Renal cortex interstitium (tissue), 11 donors: ENCODE measurements at regions not wholly inside any gene's neighbourhood (a gene's known extent, or its start where the extent isn't known, plus 50 kb on each side); places are given as distances from the start of the nearest gene placed in this dataset.
"Not testable (repeated sequence)": the region's sequence is repeated elsewhere in the genome, so short reads cannot be mapped to it uniquely, and the experiment has no call there.

ENCODE experiments used
- DNase-seq, 11 donors: peaks; one replicate each; pipeline ENCODE4 v3.0.0-alpha.2; 2013; ENCODE audit warnings: low read depth in 9 of 11, low spot score in 4 of 11; ENCODE audit errors: extremely low read depth in 1 of 11

DNA sequence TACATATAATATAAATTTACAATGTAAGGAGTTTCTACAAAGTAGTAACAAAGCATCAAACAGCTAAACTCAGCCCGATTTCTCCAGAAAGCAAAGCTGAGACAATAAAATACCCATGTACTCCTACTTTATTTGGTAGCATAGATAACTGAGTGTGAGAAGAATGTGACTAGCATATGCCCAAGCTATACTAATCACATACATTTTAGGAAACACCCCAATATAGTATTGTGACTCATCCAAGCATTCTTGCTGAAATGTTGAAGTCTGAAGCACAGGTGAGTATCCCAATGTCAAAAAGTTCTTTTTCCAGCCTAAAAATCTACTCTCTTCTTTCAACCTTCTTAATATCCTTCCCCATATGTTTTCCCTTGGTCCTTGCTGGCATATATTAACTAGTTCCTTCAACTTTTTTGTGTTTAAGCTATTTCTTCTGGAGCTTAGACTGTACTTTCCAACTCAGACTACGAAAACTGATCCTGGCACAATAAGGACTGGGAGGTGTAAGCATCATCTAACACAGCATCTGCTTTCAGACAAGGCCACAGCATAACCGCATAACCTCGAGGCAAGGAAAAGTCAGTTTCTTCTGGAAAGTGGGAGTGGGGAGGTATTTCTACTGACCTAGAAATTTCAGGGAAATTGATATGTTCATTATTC, 163.0 kb upstream of the RNPC3 start:
- no peak for DNase-seq

DNA sequence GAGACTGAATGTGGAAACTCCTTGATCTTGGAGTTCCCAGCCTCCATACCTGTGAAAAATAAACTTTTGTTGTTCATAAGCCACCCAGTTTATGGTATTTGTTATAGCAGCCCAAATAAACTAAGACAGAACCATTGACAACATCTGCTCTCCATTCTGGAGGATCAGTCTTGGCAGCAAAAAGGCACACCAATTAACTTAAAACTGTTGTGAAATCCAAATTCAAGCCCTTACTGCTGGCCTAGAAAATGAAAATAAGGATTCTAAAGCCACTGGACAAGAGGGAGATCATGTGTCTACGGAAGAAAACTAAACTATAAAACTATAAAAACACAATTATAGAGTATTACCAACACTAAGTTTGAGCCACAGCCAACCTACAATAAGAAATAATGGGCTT, 172.1 kb upstream of the RNPC3 start:
- DNase-seq, result no peak

GRCh38 chr1:103348136-103348535, 177.4 kb upstream of the RNPC3 start:
- no peak for DNase-seq

DNA sequence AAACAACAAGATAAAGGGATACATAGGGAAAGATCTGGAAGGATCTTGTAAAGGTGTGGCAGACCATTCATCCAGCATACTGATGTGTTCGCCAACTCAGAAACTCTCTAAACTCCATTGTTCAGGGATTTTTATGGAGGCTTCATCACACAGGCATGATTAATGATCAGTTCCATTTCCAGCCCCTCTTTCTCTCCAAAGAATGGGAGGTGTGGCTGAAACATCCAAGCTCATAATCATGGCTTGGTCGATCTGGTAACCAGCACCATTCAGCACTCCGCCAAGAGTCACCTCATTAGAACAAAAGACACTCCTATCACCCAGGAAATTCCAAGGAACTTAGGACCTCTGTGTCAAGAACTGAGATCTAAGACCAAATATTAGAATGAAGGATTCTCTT, 180.6 kb upstream of the RNPC3 start:
- no peak for DNase-seq

GRCh38 chr1:103341377-103341880, 184.1 kb upstream of the RNPC3 start:
- no peak for DNase-seq

DNA sequence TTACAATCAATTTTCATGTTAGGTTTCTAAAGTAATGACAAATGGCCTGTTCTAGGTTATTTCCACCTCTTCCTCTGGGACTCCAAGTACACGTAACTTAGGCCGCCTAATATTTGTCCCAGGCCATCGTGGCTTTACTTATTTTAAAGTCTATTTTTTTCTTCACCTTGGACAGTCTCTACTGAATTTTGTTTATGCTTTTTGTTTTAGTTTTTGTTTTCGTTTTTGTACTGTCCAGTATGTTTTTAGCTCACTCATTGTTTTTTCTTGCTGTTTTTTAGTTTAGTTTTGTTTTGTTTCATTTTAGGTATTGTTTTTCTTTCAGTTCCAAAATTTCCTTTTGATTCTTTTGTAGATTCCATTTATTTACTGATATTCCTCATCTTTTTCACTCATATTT, 187.7 kb upstream of the RNPC3 start:
- no peak for DNase-seq

DNA sequence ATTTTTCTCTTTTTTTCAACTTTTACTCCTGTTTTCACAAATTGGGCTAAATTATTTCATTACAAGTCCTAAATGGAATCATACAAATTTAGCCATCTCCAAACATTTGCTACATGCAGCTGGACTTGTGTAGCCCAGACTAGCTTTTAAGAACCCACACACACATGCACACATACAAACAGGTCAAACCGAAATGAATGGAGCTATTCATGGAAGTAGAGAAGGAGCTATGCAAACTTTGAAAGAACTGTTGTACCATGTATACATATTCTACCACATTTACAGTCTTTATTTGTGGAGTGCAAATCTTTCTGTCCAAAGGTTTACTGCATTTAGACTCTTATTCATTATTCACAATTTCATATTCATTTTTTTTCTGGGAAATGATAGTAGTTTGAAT, 189.1 kb upstream of the RNPC3 start:
- no peak for DNase-seq

DNA sequence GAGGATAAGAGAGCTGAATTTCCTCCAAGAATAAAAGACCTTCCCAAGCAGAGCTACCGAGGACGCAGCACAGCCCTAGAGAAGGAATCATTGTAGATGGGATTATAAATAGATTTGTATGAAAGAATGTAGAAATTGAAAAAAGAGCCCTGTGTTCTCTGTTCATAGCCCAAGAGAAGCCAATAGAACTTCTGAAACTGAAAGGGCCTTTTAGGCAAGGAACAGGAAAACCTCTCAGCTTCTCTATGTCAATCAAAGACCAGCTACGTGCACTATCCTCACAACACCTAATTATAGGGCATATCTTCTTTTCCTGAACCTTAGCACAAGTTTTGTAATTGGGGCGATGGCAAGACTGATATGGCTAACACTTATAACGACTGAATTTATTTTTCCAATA, 192.4 kb upstream of the RNPC3 start:
- no peak for DNase-seq

DNA sequence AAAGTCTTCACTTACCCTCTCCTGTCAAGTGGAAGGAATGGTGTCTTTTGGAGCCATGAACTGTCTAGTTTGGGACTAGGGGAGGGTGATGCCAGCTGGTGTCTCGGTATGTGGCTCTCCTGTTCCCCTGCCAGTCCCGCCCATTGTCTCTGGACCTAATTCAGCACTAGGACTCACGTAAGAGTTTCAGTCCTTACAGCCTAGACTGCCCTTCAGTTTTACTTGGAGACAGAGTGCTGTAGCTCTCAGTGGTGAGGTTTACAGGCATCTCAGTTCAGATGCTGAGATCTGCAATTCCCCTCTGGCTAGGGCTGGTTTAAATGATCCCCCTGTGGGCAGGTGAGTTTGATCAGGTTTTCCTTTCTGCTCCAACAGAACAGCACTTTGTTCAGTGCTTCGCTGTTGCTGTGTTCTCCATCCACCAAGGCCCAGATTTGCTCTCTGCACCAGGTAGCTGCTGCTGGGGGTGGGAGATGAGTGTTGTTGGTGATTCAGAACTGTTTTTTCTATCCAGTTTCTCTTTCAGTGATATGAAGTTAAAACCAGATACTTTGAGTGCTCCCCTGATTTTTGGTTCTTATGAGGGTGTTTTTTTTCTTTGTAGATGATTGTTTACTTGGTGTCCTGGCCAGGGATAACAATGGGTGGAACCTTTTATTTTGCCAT, 198.3 kb upstream of the RNPC3 start:
- DNase-seq, result no peak

GRCh38 chr1:103326595-103326994, 198.9 kb upstream of the RNPC3 start:
- DNase-seq, result no peak

DNA sequence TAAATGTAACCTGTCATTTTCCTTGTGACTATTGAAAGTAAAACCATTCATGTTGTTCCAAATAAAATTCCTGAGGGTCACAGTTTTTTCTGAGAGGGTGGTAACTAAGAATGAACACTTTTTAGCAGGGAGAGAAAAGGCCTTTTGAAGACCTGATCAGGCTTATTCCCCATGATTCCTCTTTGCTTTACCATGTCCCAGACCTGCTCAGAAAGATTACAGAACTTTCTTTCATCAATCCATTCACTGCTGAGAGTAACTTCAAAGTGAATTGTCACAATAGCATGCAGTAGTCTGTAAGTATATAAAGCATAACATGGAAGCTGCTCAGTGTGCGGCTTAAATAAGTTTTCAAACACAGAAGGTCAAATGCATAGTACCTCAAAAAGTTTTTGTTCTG, 201.5 kb upstream of the COL11A1 start:
- DNase-seq, result no peak

GRCh38 chr1:103307751-103308150, 199.4 kb upstream of the COL11A1 start:
- DNase-seq, result no peak

- no peak for DNase-seq
Measured at GRCh38 chr1:103283841-103284669, 175.7 kb upstream of the COL11A1 start.

DNA sequence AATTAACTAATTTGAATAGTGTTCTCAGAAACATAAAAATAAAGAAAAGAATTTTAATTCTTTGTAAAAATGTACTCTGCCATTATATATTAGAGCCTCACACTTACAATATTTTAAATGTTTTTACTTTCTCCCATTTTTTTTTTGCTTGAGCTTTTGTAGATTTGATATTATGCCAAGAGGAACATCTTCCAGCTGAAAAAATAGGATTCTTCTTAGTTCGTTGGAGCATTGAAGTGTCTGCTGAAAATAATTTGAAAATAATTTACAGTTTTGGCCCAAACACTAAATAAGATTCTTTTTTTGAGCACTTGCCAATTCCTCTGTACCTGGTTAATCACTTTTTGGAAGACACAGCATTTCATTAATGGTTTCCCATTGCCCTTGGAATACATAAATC, 175.0 kb upstream of the COL11A1 start:
- DNase-seq, result no peak

- no peak for DNase-seq
Measured at GRCh38 chr1:103275725-103276124, 167.4 kb upstream of the COL11A1 start.

DNA sequence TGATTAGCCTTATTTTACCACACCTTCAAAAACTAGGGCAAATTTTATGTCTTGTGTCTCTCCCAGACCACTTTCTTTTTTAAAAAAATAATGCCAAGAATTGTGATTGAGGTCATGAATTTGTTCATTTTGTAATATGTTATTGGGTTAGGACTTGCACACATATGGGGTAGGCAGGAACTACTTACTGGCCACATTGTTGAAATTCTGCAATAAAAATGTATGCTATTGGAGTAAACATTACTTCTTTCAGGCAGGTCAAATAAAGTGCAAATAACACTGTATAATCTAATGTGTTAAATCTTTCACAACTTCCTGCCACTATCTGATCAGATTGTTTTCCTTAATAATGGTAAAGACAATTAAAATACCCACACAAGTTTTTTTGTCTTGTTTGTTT, 166.6 kb upstream of the COL11A1 start:
- DNase-seq, result no peak

- no peak for DNase-seq
Measured at GRCh38 chr1:103273106-103273505, 164.8 kb upstream of the COL11A1 start.

DNA sequence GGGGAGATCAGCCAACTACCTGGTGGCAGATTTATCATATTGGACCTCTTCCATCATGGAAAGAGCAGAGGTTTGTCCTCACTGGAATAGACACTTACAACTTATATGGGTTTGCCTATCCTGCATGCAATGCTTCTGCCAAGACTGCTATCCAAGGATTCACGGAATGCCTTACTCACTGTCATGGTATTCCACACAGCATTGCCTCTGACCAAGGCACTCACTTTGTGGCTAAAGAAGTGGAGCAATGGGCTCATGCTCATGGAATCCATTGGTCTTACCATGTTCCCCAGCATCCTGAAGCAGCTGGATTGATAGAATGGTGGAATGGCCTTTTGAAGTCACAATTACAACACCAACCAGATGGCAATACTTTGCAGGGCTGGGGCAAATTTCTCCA, 163.1 kb upstream of the COL11A1 start:
- DNase-seq, result not testable (repeated sequence)

- DNase-seq, result no peak
Measured at GRCh38 chr1:103267893-103268292, 159.6 kb upstream of the COL11A1 start.

- no peak for DNase-seq
Measured at GRCh38 chr1:103267266-103267665, 158.9 kb upstream of the COL11A1 start.
